Hippocampal formation (tissue), 2 donors: ENCODE measurements at regions not wholly inside any gene's neighbourhood (a gene's known extent, or its start where the extent isn't known, plus 50 kb on each side); places are given as distances from the start of the nearest gene placed in this dataset.
"Not testable (repeated sequence)": the region's sequence is repeated elsewhere in the genome, so short reads cannot be mapped to it uniquely, and the experiment has no call there.

Experiments used
- DNase-seq, 2 donors: peaks; one replicate each; lab custom pipeline; 2025; lab: John Stamatoyannopoulos, UW

DNA sequence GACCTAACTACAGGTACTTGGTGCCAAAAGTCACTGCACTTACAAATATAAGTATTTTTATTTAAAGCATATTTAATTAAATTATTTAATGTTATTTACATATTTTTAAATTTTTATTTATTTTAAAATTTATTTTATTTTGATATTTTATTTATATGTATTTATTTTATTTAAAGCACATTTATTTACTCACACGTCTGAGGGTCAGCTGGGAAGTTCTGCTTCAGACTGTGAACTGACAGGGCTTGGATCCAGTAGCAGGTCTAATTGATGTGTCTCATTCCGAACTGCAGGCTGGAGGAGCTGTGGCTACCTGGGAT lies 392.5 kb downstream of the GBA3 start:
- DNase-seq = no peak

DNA sequence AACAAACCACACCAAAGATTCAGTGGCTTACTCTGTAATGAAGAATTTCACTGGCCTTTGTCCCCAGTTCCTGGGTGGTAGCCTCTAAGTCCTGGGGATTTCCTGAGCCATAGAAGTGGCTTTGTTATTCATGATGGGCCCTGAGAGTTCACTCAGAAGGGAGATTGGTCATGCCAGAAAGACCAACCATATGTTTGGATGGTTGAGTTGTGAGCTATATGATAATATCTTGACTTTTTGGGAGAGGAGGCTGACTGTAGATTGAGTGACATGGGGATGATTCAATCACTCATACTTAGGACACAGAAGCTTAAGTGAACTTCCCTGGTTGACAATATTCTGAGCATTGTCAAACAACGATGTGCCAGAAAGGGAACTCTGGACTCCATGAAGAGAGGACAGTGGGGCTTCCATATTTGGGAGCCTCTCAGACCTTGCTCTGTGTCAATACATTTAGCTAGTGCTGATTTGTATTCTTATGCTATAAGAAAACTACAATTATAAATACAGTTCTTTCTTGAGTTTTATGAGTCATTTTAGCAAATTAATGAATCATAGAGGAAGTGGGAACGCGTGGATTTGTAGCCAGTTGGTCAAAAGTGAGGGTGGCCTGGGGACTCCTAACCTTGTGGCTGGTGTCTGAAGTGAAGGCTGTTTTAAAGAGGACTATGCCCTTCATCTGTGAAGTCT lies 392.0 kb downstream of the GBA3 start:
- no peak for DNase-seq

DNA sequence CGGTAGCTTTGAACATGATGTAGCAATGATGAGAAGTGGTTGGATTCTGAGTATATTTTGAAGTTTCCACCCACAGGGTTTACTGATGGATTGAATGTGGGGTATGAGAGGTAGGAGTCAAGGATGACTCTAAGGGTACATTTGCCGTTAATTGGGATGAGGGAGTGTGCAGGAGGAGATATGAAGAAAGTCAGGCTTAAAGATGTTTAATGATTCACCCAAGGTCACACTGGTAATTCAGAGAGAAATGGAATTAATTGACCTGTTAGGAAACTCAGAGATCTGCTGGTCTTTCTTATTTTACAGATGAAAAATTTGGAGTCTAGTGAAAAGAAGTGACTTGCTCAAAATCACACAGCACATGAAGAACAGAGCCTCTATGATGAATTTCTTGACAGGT lies 390.7 kb downstream of the GBA3 start:
- no peak for DNase-seq

DNA sequence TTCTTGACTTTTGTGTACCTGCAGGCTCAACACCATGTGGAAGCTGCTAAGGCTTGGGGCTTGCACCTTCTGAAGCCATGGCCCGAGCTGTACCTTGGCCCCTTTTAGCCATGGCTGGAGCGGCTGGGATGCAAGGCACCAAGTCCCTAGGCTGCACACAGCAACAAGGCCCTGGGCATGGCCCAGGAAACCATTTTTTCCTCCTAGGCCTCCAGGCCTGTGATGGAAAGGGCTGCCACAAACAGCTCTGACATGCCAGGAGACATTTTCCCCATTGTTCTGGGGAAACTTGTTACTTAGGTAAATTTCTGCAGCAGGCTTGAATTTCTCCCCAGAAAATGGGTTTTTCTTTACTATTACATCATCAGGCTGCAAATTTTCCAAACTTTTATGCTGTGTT lies 387.4 kb downstream of the GBA3 start:
- DNase-seq = not testable (repeated sequence)

DNA sequence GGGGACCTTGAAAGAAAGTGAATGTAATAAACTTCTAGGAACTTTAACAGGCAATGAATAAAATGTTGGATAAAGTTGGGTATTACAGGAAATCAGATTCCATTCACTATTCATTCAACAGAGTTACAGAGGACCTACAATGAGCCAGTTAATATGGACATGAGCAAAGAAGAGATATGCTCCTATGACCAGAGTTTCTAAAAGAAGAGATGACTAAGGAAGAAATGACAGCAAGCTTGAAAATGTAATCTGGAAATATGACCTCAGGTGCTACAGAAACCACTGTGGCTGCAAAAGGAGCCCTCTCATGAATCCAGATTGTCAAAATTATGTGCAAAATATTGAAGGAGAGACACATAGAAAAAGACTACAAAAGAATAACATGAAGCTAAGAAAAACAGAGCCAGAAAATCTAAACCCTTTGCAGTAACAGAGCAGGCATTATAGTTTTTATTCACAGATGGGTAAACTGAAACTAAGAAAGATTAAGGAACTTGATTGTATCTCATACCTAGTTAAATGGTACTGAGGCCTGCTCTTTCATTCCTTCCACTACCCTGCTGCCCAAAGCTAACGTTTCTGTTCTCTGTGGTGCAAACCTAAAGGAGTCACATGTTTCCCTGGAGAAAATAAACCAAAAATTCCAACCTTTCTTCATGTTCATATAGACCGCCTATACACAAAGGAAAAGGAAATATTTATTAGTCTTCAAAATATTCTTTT lies 378.3 kb downstream of the GBA3 start:
- no peak for DNase-seq

DNA sequence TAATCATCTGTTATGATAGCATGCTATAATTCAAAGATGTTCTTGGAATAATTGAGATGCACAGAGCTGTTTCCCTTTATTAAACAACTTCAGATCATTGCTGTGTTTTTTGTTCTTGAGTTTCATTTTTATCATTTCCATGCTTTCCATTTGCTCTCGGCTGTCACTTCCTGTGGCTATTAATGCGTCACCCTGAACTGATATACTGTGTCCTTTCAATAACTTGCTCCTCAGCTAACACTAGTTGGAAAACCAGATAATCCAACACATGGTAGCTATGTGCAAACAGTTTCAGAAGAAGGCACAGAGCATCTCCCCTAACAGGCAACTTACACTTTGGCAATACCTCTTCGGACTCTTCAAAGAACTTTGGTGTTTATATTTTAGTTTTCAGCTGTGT lies 376.0 kb downstream of the GBA3 start:
- DNase-seq = no peak

DNA sequence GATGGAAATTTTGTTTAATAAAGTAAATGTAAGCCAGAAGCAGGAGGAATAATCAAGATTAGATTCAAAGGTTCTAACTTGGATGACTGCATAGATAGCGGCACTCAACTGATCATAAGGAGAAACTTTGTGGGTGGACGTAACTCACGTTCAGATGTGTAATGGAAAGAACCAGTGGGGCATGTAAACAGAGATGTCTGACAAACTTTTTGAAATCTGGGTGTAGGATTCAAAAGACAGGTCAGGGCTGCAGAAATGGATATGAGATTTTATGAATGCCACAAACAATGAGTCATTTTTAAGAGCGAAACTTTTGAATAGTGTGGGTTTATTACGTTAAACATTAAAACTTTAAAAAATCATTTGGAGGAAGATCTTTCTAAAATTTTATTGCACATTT lies 375.6 kb downstream of the GBA3 start:
- DNase-seq = no peak

DNA sequence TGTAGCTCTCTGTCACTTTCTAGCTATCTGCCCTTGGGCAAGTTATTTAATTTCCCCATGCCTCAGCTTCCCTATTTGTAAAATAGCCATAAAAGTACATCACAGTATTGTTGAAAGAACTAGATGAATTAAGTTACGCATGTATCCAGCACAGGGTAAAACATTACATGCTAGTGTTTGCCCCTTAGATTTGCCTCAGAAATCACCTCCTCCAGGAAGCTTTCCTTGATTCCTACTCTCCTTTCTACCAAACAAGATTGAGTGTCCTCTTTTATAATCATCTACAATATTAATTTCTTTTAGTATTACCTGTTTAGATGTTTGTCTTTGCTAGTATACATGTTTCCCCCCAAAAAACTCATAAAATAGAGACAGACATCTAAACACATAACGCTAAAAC lies 369.5 kb downstream of the GBA3 start:
- DNase-seq = no peak

DNA sequence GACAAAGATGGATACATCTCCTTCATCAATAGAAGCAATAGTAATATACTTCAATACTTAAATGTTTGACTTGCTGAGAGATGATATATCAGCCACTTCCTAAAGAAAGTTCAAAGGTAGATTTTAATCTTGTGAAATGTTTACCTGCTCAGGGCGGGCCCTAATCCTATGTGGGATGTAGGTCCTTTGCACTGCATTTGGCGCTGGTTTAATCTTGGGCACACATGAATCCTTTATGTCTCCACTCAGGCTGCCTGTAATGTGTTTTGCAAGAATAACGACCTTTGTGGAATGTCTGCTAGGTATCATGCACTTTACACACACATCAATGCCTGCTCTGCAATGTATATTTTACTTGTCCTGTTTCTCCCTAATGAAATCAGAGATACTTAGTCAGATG lies 368.7 kb downstream of the GBA3 start:
- no peak for DNase-seq

DNA sequence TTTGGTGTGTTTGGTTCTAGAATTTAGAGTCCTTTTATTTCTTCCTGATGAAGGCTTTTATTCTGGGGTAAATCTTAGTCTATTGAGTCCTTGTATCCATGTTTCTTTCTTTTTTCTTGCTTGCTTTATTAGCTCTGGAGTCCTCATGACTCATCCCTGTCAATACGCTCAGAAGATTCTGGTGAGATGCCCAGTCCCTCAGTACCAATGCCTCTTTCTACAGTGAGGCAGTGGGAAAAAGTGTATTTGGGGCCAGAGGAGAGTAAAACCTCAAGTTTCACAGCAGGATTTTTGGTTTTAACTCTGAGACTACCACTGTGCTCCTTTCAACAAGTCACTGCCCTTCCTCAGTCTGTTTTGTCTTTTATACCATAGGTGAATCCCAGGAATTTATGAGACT lies 368.0 kb downstream of the GBA3 start:
- DNase-seq = no peak

DNA sequence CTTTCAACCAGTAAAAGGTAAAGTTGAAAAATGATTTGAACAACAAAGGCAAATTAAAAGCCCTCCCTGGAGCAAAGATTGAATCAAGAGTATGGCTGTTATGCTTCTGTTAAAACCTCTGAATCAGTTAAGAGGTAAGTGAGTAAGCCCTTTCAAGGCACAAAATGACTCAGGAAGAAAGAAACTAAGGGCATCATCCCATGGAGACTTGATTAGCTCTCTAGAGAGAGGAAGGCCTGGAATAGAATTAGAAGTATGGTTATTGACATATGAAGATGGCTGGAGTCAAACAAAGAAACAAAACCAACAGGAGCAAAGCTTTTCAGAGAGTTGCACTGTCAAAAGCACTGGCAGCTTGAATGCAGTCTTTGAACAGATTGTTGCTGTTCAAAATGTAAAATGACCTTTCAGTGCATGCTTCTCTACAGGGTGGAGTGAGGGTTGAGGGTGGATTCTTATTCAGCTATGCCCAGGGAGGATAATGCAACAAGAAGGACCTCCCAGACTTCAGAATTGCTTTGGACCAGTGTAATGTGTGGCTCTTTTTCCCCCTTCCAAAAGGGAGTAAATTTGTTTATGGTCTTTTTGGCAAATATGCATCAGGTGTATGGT lies 365.5 kb downstream of the GBA3 start:
- no peak for DNase-seq

DNA sequence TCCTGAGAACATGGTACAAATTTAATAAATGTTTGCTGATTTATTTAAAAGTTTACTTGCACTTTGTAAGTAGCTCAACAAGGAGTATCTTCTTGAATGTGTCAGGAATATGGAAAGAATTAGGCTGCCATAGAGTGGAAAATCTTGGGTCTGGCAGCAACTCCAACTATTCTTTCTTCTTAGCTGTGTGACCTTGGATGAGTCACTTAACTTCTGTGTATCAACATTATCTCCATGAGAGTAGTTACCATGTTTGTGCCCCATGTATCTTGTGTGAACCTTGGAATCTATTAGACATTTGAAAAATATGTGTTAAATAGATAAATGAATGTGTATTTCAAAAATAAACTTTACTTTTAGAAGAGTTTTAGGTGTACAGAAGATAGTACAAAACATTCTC lies 348.8 kb downstream of the GBA3 start:
- DNase-seq = no peak

DNA sequence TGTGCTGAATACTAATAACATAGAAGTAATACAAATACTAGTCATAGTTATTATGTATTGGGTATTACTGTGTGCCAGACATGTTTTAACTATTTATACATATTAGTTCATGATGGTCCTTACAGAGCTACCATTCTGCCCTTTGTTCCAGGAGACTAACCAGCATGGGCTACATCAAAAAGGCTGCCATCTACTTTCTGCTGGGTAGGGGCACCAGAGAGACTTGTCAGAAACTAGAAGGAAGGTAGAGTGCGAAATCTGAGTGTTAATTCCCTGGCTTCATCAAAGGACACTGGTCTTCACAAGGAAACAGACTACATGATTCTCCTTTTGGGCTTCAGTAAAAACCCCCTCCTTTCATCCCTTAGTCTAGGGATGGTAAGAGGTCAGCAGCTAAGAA lies 347.8 kb downstream of the GBA3 start:
- no peak for DNase-seq

DNA sequence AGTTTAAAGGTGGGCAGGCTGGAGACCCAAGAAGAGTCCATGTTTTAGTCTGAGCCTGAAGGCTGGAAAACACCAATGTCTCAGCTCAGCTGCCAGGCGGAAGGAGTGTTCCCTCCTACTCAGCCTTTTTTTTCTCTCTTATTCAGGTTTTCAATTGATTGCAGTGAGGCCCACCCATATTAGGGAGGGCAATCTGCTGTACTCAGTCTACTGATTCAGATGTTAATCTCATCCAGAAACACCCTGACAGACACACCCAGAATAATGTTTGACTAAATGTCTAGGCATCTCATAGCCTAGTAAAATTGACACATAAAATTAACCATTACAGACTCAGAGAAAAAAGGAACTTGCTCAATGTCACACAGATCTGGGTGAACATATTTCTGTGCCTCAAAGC lies 347.1 kb downstream of the GBA3 start:
- DNase-seq = no peak

DNA sequence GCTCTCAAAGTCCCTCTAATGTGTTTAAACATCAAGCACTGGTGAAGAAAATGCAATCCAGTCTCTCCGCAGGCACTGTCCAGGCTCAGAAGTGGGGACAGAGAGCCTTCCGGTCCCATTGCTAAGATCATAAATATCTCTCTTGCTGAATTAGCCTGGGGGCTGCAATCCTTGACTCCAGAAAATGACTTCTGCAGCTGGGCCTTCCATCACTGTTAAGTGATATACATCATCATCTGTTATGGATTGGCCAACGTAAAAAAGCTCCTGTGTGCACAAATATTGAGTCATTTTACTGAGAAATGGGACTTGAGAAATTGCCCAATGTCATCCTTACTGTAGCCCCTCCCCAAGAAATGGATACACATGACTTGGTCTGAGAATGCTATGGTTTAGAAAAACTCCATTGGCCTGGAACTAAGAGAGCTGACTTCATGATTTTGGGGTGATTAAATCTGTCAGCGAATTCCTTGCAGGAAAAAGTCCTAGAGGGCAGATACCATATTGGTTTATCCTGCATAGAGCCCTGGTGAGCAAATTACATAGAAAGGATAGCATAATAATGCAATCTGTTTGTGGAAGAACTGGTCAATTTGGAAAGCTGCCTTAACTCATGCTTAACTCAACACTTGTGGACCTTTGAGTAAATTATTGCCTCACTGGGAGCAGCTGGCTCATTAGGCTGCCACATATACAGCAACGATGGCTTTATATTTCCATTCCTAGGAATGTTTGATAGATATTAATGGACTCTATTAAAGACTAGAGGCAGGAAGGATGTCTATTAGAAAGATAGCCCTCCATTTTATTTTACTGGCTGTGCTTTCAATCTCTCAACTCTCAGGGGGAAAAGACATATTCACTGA lies 346.1 kb downstream of the GBA3 start:
- no peak for DNase-seq

DNA sequence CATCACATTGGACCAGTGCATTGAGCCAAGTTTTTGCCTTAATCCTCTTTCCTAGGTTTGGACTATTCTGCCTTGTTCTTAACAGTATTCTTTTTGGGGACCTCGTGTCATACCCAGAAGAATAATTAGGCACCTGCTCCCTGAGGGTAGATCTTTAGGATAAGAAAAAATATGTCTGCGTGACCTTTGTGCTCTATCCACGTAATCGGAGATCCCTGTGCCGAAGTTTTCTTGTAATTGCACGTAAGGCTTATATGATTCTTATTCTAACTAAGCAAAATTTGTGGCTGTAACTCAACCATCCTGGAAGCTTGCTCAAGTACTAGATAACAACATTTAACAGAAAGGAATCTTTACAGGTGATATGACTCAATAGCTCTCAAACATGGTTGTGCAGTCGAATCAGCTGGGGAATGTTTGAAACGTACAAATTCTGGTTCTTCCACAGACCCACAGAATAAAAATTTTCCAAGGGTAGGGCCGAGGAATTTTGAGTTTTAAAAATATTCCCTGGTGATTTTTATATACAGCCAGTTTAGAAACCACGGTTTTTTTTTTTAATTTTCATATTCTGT lies 344.3 kb downstream of the GBA3 start:
- DNase-seq = no peak

DNA sequence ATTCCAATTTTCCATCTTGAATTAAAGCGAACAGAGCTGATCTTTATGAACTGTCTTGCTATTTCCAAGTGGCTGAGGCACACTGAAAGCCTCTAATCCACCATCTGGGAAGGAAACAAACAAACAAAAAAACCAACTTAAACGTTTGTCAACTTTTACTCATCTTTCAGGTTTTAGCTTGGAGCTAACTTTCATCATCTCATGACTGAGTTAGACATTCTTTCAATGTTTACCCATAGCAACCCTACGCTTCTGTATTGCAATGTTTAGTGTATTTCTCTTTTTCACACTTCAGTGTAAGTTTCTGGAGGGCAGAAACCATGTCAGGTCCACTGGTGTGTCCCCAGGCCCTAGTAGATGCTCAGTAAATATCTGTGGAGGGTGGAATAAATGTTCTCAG lies 343.8 kb downstream of the GBA3 start:
- DNase-seq = no peak

DNA sequence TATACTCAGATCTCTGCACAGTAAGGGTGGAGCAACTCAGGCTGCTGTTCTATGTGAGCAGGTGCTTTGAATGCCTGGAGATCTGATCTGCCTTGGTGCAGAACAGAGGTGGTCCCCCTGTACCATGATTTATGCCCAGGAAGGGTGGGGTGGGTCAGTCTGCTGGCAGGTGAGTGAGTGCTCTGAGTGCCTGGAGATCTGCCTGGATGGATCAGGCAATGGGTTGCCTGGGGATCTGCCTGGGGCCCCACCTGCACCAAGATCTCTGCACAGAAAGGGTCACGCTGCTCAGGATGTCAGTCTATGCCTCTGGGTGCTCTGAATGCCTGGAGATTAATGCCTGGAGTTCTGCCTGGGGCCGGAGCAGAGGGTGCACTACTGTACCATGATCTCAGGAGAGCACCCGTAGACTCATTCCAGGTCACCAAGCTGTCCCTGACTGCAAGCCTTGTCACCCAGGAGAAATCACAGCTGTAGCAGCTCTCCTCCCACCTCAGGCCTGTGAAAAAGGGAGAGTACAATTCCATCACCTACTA lies 342.9 kb downstream of the GBA3 start:
- DNase-seq = no peak

DNA sequence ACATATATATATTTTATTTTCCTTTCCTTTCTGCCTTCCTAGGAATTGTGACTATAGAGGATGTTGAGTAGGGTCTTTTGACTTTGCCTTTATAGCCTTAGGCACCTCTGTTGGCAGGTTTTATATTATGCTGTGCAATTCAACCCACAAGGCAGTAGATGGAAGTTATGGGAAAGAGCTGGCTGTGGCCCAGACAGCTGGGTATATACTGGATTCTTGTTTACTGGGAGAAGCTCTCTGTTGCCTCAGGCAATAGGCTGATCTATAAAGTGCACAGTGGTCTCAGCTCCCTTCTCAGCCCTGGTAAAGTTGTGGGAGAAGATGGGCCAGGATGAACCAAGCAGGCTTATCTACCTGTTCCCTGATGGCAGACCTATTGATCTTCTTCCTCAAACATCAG lies 342.0 kb downstream of the GBA3 start:
- no peak for DNase-seq

DNA sequence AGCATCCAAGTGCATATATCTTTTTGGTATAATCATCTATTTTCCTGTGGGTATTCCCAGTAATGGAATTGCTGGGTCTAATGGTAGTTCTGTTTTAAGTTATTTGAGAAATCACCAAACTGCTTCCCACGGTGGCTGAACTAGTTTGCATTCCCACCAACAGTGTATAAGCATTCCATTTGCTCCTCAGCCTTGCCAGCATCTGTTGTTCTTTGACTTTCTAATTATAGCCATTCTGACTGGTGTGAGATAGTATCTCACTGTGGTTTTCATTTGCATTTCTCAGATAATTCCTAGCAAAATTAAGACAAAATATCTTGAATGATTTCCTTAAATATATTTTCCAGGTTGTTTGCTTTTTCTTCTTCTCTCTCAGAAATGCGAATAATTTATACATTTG lies 341.1 kb downstream of the GBA3 start:
- DNase-seq = no peak

DNA sequence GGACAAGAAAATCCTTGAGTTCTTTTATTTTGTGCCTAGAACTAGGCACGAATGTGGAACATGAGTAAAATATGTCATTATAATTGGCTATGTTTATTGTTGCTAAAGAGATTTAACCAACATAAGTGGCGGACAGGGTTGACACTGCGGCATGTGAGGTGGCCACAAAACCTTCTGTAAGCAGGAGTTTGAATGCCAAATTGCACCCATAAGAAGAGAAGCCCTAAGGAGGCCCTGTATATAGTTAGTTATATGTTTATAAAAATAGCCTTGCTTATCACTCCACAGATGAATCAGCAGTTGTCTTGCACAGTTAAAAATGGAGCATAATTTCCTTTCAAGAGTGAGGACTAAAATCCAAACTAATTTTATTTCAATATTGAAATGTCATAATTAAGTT lies 336.1 kb downstream of the GBA3 start:
- DNase-seq = no peak

DNA sequence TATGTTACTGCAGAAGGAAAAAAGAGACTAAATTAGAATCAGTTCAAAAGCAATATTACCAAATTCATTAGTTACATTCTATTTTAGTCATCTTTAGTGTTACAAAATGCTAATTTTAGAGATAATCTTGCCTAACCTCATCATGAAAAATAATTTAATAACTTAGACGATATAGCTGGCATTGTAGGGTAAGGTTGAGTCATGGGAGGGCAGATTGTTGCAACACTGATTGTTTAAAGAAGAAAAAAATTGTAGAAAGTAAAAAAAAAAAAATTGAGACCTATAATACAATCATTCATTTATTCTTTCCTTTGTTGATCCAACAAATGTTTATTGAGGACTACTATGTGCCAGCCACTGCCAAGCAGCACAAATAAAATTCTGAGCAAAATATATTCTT lies 330.9 kb downstream of the GBA3 start:
- DNase-seq = no peak
